Transverse colon (tissue), 4 donors: ENCODE measurements at regions not wholly inside any gene's neighbourhood (a gene's known extent, or its start where the extent isn't known, plus 50 kb on each side); places are given as distances from the start of the nearest gene placed in this dataset.

Experiments
- DNase-seq: peaks from one replicate; pipeline ENCODE4 v3.0.0-alpha.2; 2019
- H3K27ac ChIP-seq, 4 donors: fragments of 200-600 bp; sonication (generic); 2 replicates each; pipeline ENCODE4 v1.5.1; 2016 to 2018; ENCODE audit warnings: inconsistent platforms in 4 of 4
- H3K27me3 ChIP-seq: fragments of 200-600 bp; sonication (generic); 2 replicates; pipeline ENCODE4 v1.5.1; 2017; ENCODE audit warnings: inconsistent platforms
- H3K36me3 ChIP-seq, 4 donors: fragments of 200-600 bp; sonication (generic); 2 replicates each; pipeline ENCODE4 v1.5.1; 2017 to 2019; ENCODE audit warnings: inconsistent platforms in 4 of 4
- H3K4me1 ChIP-seq, 4 donors: fragments of 200-600 bp; sonication (generic); 2 replicates each; pipeline ENCODE4 v1.5.1; 2017 to 2020; ENCODE audit warnings: inconsistent platforms in 4 of 4
- H3K4me3 ChIP-seq, 4 donors: fragments of 200-600 bp; sonication (generic); 1 replicate in 1 of 4; 2 replicates in 3 of 4; pipeline versions ENCODE4 v1.5.1 to v1.6.1; 2017 to 2019; ENCODE audit warnings: inconsistent platforms in 4 of 4
- H3K9me3 ChIP-seq, 2 donors: fragments of 200-600 bp; sonication (generic); 2 replicates each; pipeline ENCODE4 v1.5.1; 2017 to 2019; ENCODE audit warnings: inconsistent platforms in 2 of 2
- EP300 ChIP-seq: sonication (generic); formaldehyde crosslinking; IDR thresholded peaks from one replicate; pipeline ENCODE4 v1.6.1; 2017; ENCODE audit warnings: antibody characterized with exemption, low read depth
- POLR2A ChIP-seq: fragments of 450-650 bp; IDR thresholded peaks from one replicate; pipeline ENCODE4 v1.6.1; 2016; ENCODE audit warnings: antibody characterized with exemption, mild to moderate bottlenecking, moderate library complexity
- POLR2AphosphoS5 ChIP-seq, 3 donors: sonication (generic); formaldehyde crosslinking; IDR thresholded peaks; one replicate each; pipeline ENCODE4 v1.6.1; 2016; ENCODE audit warnings: antibody characterized with exemption in 3 of 3
- WGBS, 2 donors: methylation state at CpG; one replicate each; pipeline ENCODE4 v1.1.5; 2018; ENCODE audit warnings: low coverage in 1 of 2; 5-methylcytosine and 5-hydroxymethylcytosine counted together
- in situ Hi-C, 4 donors: fragments of 200-750 bp; cut with MboI; loops; one replicate each; pipeline versions ENCODE4 v1.15.0 to v1.15.1; 2017; ENCODE audit warnings: low sequenced_read_pairs in 3 of 4, low pct_ligation_motif_present in 1 of 4, low pct_unique_long_range_greater_than_20kb in 1 of 4
- intact Hi-C: fragments of 100-400 bp; cut with DNase I; formaldehyde crosslinking; loops from one replicate; pipeline ENCODE4 v1.15.1; 2023; ENCODE audit warnings: low total_unique reads
- TF ChIP-seq, protein P1 (sequence below), 5 experiments: fragments of 200-600 bp in 3 of 5; fragments of 450-650 bp in 2 of 5; sonication (generic) in 3 of 5; IDR thresholded peaks; 1 replicate in 2 of 5; 2 replicates in 3 of 5; pipeline ENCODE4 v1.5.1; 2016 to 2017; ENCODE audit warnings: antibody characterized with exemption in 5 of 5, inconsistent platforms in 3 of 5, mild to moderate bottlenecking in 2 of 5, moderate library complexity in 1 of 5

DNA sequence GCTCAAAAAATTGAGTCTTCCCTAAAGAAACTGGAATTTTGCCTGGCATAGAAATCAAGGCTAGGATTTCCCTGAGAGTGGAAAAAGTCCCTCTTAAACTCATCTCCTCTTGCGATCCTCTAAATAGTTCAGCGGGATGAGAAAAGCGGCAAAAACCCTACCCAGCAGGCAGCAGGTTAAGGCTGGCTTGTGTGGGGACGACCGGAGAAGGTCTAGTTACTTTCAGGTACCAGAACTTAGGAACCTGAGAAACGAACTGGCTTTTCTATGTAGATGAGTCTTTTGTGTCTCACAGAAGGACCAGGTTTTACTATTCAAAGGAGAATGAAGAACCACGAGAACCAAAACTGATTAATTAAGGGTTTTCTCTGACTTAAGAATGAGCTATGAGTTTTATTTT lies 523.7 kb upstream of the TGFBR2 start:
- 79 to 83% methylated on average over 4 to 7 of the region's 7 CpGs for WGBS, 2 donors
- in situ Hi-C loops (no loop called here), intact Hi-C loops (no loop called here)
- no peak for DNase-seq
- H3K27ac ChIP-seq: peak overlapping the region; percentile 65 to 75 (median 74)
- TF ChIP-seq EP300: no peak
- no peak for TF ChIP-seq POLR2AphosphoS5 (IDR thresholded peaks at IDR 0.05)
- no peak for TF ChIP-seq POLR2A
- TF ChIP-seq, protein P1, sequence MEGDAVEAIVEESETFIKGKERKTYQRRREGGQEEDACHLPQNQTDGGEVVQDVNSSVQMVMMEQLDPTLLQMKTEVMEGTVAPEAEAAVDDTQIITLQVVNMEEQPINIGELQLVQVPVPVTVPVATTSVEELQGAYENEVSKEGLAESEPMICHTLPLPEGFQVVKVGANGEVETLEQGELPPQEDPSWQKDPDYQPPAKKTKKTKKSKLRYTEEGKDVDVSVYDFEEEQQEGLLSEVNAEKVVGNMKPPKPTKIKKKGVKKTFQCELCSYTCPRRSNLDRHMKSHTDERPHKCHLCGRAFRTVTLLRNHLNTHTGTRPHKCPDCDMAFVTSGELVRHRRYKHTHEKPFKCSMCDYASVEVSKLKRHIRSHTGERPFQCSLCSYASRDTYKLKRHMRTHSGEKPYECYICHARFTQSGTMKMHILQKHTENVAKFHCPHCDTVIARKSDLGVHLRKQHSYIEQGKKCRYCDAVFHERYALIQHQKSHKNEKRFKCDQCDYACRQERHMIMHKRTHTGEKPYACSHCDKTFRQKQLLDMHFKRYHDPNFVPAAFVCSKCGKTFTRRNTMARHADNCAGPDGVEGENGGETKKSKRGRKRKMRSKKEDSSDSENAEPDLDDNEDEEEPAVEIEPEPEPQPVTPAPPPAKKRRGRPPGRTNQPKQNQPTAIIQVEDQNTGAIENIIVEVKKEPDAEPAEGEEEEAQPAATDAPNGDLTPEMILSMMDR (IDR thresholded peaks at IDR 0.05): no peak
- H3K36me3 ChIP-seq: no peaks in the 10 kb centered on the region
- H3K4me3 ChIP-seq: no peak overlapping the region
- H3K9me3 ChIP-seq: no peaks in the 10 kb centered on the region
- H3K4me1 ChIP-seq: peaks cover 0 to 30% (median 15%) of the 10 kb centered on the region in 4 donors
- H3K27me3 ChIP-seq: no peaks in the 10 kb centered on the region

GRCh38 chr3:30083315-30083714 lies 523.1 kb upstream of the TGFBR2 start:
- Histone ChIP-seq H3K9me3 (no peaks in the 10 kb centered on the region), H3K27me3 (no peaks in the 10 kb centered on the region), H3K27ac (peak overlapping the region; percentile 65 to 75 (median 74)), H3K4me1 (peaks cover 0 to 26% (median 15%) of the 10 kb centered on the region in 4 donors), H3K36me3 (no peaks in the 10 kb centered on the region), H3K4me3 (no peak overlapping the region)
- TF ChIP-seq, protein P1 (IDR thresholded peaks at IDR 0.05): no peak
- TF ChIP-seq POLR2A: no peak
- no peak for TF ChIP-seq EP300
- TF ChIP-seq POLR2AphosphoS5 (IDR thresholded peaks at IDR 0.05): no peak
- intact Hi-C loops: no loop called here
- no peak for DNase-seq
- in situ Hi-C loops: no loop called here
- WGBS, 2 donors: 89 to 95% methylated on average over 3 to 4 of the region's 4 CpGs

DNA sequence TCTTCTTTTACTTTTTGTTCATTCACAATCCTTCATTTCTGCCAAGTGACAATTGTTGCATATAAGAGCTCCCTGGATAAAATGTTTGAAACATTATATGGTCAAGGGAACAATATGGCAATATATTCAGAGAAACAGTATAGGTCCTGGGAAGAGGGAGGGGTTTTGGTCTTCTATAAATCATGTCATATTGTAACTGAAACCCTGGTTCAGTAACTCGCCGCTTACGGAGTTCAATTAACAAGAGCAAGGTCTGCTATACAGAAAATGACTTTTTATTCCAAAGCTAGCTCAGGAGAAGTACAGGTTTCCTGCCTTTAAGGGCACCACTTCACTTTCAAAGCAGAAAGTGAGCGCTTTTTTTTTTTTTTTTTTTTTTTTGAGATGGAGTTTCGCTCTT lies 522.1 kb upstream of the TGFBR2 start:
- no peak overlapping the region for H3K4me3 ChIP-seq
- in situ Hi-C loops: no loop called here
- no peaks in the 10 kb centered on the region for H3K36me3 ChIP-seq
- no peaks in the 10 kb centered on the region for H3K9me3 ChIP-seq
- intact Hi-C loops: no loop called here
- H3K4me1 ChIP-seq: peaks cover 0 to 17% (median 12%) of the 10 kb centered on the region in 4 donors
- no peaks in the 10 kb centered on the region for H3K27me3 ChIP-seq
- no peak for DNase-seq
- WGBS, 2 donors: 87 to 93% methylated on average over 3 to 5 of the region's 5 CpGs
- H3K27ac ChIP-seq: no peak overlapping the region
- no peak for TF ChIP-seq EP300
- TF ChIP-seq POLR2A: no peak
- no peak for TF ChIP-seq POLR2AphosphoS5 (IDR thresholded peaks at IDR 0.05)
- TF ChIP-seq, protein P1 (IDR thresholded peaks at IDR 0.05): no peak

GRCh38 chr3:30084971-30085403 lies 521.4 kb upstream of the TGFBR2 start:
- Histone ChIP-seq H3K9me3 (no peaks in the 10 kb centered on the region), H3K36me3 (no peaks in the 10 kb centered on the region), H3K27me3 (no peaks in the 10 kb centered on the region), H3K27ac (no peak overlapping the region), H3K4me3 (no peak overlapping the region), H3K4me1 (peaks cover 0 to 15% (median 12%) of the 10 kb centered on the region in 4 donors)
- DNase-seq: no peak
- intact Hi-C loops (no loop called here), in situ Hi-C loops (no loop called here)
- 87% methylated on average over 3 of the region's 3 CpGs; no CpG with 5 or more reads in 1 of the 2 donors for WGBS, 2 donors
- TF ChIP-seq, protein P1 (IDR thresholded peaks at IDR 0.05): no peak
- TF ChIP-seq POLR2A: no peak
- no peak for TF ChIP-seq POLR2AphosphoS5 (IDR thresholded peaks at IDR 0.05)
- TF ChIP-seq EP300: no peak
